ENCODE measurements at regions not wholly inside any gene's neighbourhood (a gene's known extent, or its start where the extent isn't known, plus 50 kb on each side); places are given as distances from the start of the nearest gene placed in this dataset.

GRCh38 chr3:194840661-194841514, 155.2 kb downstream of the FAM43A start:
- TF ChIP-seq CTCF (IDR thresholded peaks at IDR 0.05; ENCODE audit: low read length), result no peak
- no peak for TF ChIP-seq EZH2 (optimal IDR thresholded peaks at IDR 0.05; ENCODE audit: low read depth, low read length)

Measured in MM.1S (cell line).